ENCODE measurements at regions not wholly inside any gene's neighbourhood (a gene's known extent, or its start where the extent isn't known, plus 50 kb on each side); places are given as distances from the start of the nearest gene placed in this dataset.

DNA sequence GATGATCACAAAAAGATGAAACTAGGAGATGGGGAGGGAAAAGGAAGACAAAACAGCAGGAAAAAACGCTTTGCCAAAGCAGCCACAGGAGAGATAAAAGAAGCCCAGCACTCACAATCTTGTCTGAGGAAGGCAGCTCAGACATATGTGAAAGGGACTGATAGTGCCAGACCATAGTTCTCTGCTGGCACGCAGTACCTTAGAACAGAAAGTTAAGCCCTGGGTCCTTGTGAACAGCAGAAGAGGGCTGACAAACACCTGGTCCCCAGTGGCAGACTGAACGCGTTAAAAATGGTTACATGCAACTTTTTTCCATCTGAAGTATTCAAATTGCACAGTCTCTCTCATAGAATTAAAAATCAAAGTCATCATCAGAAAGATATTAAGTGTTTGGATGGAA lies 433.2 kb upstream of the ADAMTS5 start:
- ATAC-seq (no peak), DNase-seq (no peak)
- H3K9me3 ChIP-seq, result no peaks in the 10 kb centered on the region
- TF ChIP-seq, protein P1, sequence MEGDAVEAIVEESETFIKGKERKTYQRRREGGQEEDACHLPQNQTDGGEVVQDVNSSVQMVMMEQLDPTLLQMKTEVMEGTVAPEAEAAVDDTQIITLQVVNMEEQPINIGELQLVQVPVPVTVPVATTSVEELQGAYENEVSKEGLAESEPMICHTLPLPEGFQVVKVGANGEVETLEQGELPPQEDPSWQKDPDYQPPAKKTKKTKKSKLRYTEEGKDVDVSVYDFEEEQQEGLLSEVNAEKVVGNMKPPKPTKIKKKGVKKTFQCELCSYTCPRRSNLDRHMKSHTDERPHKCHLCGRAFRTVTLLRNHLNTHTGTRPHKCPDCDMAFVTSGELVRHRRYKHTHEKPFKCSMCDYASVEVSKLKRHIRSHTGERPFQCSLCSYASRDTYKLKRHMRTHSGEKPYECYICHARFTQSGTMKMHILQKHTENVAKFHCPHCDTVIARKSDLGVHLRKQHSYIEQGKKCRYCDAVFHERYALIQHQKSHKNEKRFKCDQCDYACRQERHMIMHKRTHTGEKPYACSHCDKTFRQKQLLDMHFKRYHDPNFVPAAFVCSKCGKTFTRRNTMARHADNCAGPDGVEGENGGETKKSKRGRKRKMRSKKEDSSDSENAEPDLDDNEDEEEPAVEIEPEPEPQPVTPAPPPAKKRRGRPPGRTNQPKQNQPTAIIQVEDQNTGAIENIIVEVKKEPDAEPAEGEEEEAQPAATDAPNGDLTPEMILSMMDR (IDR thresholded peaks at IDR 0.05), result no peak
- no peaks in the 10 kb centered on the region for H3K4me1 ChIP-seq
- H3K36me3 ChIP-seq (ENCODE audit: insufficient read depth in 1 of 2, low read depth in 1 of 2), result no peaks in the 10 kb centered on the region
- intact Hi-C loops (cut with DNase I), result no loop called here
- H3K4me3 ChIP-seq, result no peak overlapping the region
- no peaks in the 10 kb centered on the region for H3K27me3 ChIP-seq (ENCODE audit: insufficient read depth in 3 of 3, low read length in 2 of 3)
- H3K27ac ChIP-seq, result no peak overlapping the region
- 57 to 61% (median 58%) methylated on average over 4 of the region's 4 CpGs for WGBS, 3 donors

DNA sequence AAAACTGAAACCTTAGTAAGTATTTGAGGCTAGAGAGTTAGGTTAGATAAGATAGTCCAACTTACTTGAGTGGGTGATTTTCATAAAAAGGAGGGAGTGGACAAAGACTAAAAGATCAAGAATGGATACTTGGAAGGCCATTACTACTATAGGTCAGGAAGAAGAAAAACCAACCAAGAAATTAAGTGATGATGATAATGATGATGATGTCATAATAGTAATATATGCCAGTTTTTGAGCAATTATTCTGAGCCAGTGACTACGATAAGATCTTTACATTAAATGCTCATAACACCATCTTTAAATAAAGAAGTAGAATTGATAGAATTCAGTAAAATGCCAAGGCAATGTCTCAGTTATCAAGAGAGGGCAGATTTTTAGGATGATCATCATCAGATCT lies 430.7 kb upstream of the ADAMTS5 start:
- Histone ChIP-seq H3K4me3 (no peak overlapping the region), H3K27ac (no peak overlapping the region), H3K9me3 (no peaks in the 10 kb centered on the region), H3K36me3 (ENCODE audit: insufficient read depth in 1 of 2, low read depth in 1 of 2) (no peaks in the 10 kb centered on the region), H3K4me1 (no peaks in the 10 kb centered on the region), H3K27me3 (ENCODE audit: insufficient read depth in 3 of 3, low read length in 2 of 3) (no peaks in the 10 kb centered on the region)
- no peak for DNase-seq
- intact Hi-C loops (cut with DNase I), result no loop called here
- TF ChIP-seq, protein P1 (IDR thresholded peaks at IDR 0.05), result no peak
- WGBS, 3 donors, result 82 to 89% (median 85%) methylated on average over 1 of the region's 1 CpG
- ATAC-seq, result no peak

DNA sequence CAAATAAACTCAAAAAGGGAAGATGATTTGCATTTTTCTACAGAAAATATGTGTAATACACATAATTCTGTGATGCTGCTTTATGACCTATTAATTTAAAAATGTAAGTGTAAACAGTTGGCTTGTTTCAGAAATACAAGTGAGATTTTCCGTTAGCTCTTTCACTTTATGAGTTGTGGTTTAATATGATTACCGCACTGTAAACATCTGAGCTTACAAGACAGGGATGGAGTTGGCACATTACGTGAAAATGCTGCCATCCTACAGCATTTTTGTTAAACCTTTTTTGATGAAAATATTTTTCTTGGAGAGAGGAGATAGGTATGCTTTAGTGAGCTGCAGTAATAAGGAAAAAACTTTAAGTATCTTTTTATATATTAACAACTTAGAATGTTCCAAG lies 426.8 kb upstream of the ADAMTS5 start:
- no peaks in the 10 kb centered on the region for H3K4me1 ChIP-seq
- no peak overlapping the region for H3K27ac ChIP-seq
- H3K4me3 ChIP-seq, result no peak overlapping the region
- H3K9me3 ChIP-seq, result no peaks in the 10 kb centered on the region
- H3K27me3 ChIP-seq (ENCODE audit: insufficient read depth in 3 of 3, low read length in 2 of 3), result no peaks in the 10 kb centered on the region
- intact Hi-C loops (cut with DNase I), result no loop called here
- no peak for DNase-seq
- no peak for ATAC-seq
- no peaks in the 10 kb centered on the region for H3K36me3 ChIP-seq (ENCODE audit: insufficient read depth in 1 of 2, low read depth in 1 of 2)
- TF ChIP-seq, protein P1 (IDR thresholded peaks at IDR 0.05), result no peak
- WGBS, 3 donors, result 58 to 75% (median 62%) methylated on average over 3 of the region's 3 CpGs

DNA sequence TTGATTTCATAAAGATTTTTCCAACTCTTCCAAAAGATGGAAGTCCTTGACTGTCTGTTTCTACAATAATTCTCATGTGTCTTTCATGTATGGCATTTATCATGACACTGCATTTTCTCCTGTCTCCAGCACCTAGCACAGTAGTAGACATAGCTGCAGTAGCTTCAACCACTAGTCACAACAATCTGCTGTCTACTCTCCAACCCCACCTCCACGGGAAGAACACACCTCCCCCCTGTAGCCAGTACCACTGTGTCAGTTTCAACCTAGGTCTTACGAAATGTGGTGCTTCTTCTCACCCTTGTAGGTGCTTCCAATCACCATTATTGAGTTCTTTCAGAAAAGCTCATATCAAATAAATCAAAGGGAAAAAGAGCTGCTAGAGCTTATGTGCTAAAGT lies 425.1 kb upstream of the ADAMTS5 start:
- H3K4me3 ChIP-seq, result no peak overlapping the region
- no peaks in the 10 kb centered on the region for H3K27me3 ChIP-seq (ENCODE audit: insufficient read depth in 3 of 3, low read length in 2 of 3)
- DNase-seq, result no peak
- H3K27ac ChIP-seq, result no peak overlapping the region
- intact Hi-C loops (cut with DNase I), result no loop called here
- H3K4me1 ChIP-seq, result no peaks in the 10 kb centered on the region
- no peak for ATAC-seq
- TF ChIP-seq, protein P1 (IDR thresholded peaks at IDR 0.05), result no peak
- 76 to 84% (median 77%) methylated on average over 2 of the region's 2 CpGs for WGBS, 3 donors
- no peaks in the 10 kb centered on the region for H3K36me3 ChIP-seq (ENCODE audit: insufficient read depth in 1 of 2, low read depth in 1 of 2)
- H3K9me3 ChIP-seq, result no peaks in the 10 kb centered on the region

DNA sequence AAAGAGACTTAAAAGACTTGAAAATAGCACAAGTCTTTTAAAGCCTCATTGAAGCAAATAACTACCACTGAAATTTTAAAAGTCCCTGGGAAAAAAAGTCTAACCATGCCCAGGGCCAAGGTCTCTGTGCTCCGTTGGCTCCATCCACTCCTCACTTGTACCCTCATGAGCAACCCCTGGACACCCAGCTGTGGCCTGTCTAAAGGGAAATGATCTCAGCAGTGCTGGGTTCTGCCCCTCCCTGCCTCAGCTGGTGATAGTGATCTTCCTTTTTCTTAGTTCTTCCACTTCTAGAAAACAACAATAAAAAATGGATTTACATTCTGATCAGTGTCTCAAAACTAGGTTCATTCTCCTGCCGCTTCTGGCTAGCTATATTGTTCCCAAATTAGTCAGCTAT lies 423.5 kb upstream of the ADAMTS5 start:
- H3K4me3 ChIP-seq, result no peak overlapping the region
- intact Hi-C loops (cut with DNase I), result no loop called here
- DNase-seq (no peak), ATAC-seq (no peak)
- H3K9me3 ChIP-seq, result no peaks in the 10 kb centered on the region
- WGBS, 3 donors, result 51 to 64% (median 64%) methylated on average over 2 of the region's 2 CpGs
- H3K27ac ChIP-seq, result no peak overlapping the region
- no peaks in the 10 kb centered on the region for H3K27me3 ChIP-seq (ENCODE audit: insufficient read depth in 3 of 3, low read length in 2 of 3)
- no peaks in the 10 kb centered on the region for H3K36me3 ChIP-seq (ENCODE audit: insufficient read depth in 1 of 2, low read depth in 1 of 2)
- H3K4me1 ChIP-seq, result no peaks in the 10 kb centered on the region
- TF ChIP-seq, protein P1 (IDR thresholded peaks at IDR 0.05), result no peak

Measured in psoas muscle (tissue), 7 donors.